SU-DHL-6 (cell line): ENCODE measurements at regions not wholly inside any gene's neighbourhood (a gene's known extent, or its start where the extent isn't known, plus 50 kb on each side); places are given as distances from the start of the nearest gene placed in this dataset.
"Not testable (repeated sequence)": the region's sequence is repeated elsewhere in the genome, so short reads cannot be mapped to it uniquely, and the experiment has no call there.

Experiments
- EZH2phosphoT487 ChIP-seq: fragments of 200-600 bp; sonication (generic), shearing (Covaris generic); conservative IDR thresholded peaks from 2 replicates; pipeline ENCODE4 v1.6.1; 2018; ENCODE audit warnings: mild to moderate bottlenecking, antibody characterized with exemption, low read length, moderate library complexity, mixed read lengths
- TF ChIP-seq, protein P1 (sequence below): fragments of 200-600 bp; sonication (generic); IDR thresholded peaks from one replicate; pipeline ENCODE4 v1.5.1; 2017; ENCODE audit warnings: antibody characterized with exemption, mild to moderate bottlenecking, low read length, moderate library complexity; ENCODE audit not compliant: insufficient read depth, poor library complexity, severe bottlenecking

DNA sequence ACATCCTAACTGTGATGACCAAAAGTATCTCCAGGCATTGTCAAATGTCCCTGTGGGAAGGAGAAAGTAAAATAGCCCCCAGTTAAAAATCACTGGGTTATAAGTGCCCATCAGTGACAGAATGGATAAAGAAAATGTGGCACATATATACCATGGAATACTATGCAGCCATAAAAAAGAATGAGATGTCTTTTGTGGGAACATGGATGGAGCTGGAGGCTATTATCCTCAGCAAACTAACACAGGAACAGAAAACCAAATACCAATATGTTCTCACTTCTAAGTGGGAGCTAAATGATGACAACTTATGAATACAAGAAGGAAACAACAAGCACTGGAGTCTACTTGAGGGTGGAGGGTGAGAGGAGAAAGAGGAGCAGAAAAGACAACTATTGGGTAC lies 60.9 kb upstream of the TEX13D start:
- TF ChIP-seq, protein P1, sequence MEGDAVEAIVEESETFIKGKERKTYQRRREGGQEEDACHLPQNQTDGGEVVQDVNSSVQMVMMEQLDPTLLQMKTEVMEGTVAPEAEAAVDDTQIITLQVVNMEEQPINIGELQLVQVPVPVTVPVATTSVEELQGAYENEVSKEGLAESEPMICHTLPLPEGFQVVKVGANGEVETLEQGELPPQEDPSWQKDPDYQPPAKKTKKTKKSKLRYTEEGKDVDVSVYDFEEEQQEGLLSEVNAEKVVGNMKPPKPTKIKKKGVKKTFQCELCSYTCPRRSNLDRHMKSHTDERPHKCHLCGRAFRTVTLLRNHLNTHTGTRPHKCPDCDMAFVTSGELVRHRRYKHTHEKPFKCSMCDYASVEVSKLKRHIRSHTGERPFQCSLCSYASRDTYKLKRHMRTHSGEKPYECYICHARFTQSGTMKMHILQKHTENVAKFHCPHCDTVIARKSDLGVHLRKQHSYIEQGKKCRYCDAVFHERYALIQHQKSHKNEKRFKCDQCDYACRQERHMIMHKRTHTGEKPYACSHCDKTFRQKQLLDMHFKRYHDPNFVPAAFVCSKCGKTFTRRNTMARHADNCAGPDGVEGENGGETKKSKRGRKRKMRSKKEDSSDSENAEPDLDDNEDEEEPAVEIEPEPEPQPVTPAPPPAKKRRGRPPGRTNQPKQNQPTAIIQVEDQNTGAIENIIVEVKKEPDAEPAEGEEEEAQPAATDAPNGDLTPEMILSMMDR = not testable (repeated sequence)
- not testable (repeated sequence) for TF ChIP-seq EZH2phosphoT487
